DND-41 (cell line): ENCODE measurements at regions not wholly inside any gene's neighbourhood (a gene's known extent, or its start where the extent isn't known, plus 50 kb on each side); places are given as distances from the start of the nearest gene placed in this dataset.

Experiments
- EZH2 ChIP-seq: IDR thresholded peaks from 3 replicates; pipeline ENCODE4 v1.6.1; 2012; ENCODE audit warnings: borderline replicate concordance, low read depth, mild to moderate bottlenecking, moderate library complexity, low read length, inconsistent platforms; ENCODE audit not compliant: severe bottlenecking
- TF ChIP-seq, protein P1 (sequence below): IDR thresholded peaks from 2 replicates; pipeline ENCODE4 v1.5.1; 2012; ENCODE audit warnings: borderline replicate concordance, low read length, moderate library complexity, mild to moderate bottlenecking; ENCODE audit not compliant: poor library complexity, severe bottlenecking; ENCODE audit errors: extremely low read depth

DNA sequence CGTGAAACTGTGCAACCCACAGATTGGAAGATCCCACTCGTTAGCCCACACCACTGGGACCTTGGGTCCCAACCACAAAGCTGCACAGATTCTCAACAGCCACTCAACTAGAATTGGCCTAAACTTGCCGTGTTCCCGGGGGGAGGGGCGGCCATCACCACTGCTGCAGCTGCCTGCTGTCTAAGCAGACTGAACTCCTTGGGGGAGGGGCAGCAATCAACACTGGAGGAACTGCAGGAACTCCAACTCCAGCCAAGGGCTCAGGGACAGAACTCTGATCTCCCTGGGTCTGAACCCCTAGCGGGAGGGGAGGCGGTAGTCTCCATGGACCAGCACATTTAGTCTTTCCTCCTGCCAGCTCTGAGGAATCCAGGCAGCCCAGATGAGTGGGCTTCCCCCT, 205.9 kb downstream of the RSL24D1 start:
- TF ChIP-seq EZH2 = no peak
- TF ChIP-seq, protein P1, sequence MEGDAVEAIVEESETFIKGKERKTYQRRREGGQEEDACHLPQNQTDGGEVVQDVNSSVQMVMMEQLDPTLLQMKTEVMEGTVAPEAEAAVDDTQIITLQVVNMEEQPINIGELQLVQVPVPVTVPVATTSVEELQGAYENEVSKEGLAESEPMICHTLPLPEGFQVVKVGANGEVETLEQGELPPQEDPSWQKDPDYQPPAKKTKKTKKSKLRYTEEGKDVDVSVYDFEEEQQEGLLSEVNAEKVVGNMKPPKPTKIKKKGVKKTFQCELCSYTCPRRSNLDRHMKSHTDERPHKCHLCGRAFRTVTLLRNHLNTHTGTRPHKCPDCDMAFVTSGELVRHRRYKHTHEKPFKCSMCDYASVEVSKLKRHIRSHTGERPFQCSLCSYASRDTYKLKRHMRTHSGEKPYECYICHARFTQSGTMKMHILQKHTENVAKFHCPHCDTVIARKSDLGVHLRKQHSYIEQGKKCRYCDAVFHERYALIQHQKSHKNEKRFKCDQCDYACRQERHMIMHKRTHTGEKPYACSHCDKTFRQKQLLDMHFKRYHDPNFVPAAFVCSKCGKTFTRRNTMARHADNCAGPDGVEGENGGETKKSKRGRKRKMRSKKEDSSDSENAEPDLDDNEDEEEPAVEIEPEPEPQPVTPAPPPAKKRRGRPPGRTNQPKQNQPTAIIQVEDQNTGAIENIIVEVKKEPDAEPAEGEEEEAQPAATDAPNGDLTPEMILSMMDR = no peak
